Endothelial cell of umbilical vein (primary cell): ENCODE measurements at regions not wholly inside any gene's neighbourhood (a gene's known extent, or its start where the extent isn't known, plus 50 kb on each side); places are given as distances from the start of the nearest gene placed in this dataset.

Source experiments
- BruUV-seq: library from RNA; stranded (reverse); fragments of 400-500 nt; replicated peaks from 2 replicates; lab custom pipeline; 2021; lab: Mats Ljungman, UMichigan
- CTCF ChIA-PET: fragments of 300-600, 350-600 bp; sonication (Branson Sonifier 250); formaldehyde crosslinking; loops from one replicate; lab custom pipeline; 2021; ENCODE audit warnings: antibody characterized with exemption, inconsistent platforms; lab: Charles Lee
- POLR2A ChIA-PET: fragments of 300-600, 350-600 bp; sonication (Branson Sonifier 250); formaldehyde crosslinking; loops from one replicate; lab custom pipeline; 2021; ENCODE audit warnings: antibody characterized with exemption, inconsistent platforms; lab: Charles Lee
- DNase-seq: peaks from one replicate; pipeline ENCODE4 v3.0.0-alpha.2; 2011; ENCODE audit warnings: low read depth, low spot score
- FAIRE-seq: peaks from 2 replicates; lab custom pipeline; 2011; peaks lifted over from hg19 to GRCh38; lab: Jason Lieb, UNC
- H2AFZ ChIP-seq: 2 replicates; pipeline ENCODE4 v1.6.0; 2012; ENCODE audit warnings: low read depth, low read length, control low read depth, inconsistent platforms
- H3K27ac ChIP-seq: 2 replicates; pipeline ENCODE4 v1.5.1; 2011; ENCODE audit warnings: low read depth, mild to moderate bottlenecking, control low read depth, low read length, moderate library complexity; ENCODE audit not compliant: insufficient read depth
- H3K27me3 ChIP-seq, 2 experiments: 2 replicates each; pipeline versions ENCODE4 v1.6.0 to v1.6.1; 2011; ENCODE audit warnings: low read length in 2 of 2, mixed read lengths in 1 of 2; ENCODE audit not compliant: control insufficient read depth in 2 of 2, insufficient read depth in 2 of 2
- H3K36me3 ChIP-seq, 2 experiments: 2 replicates in 1 of 2; 3 replicates in 1 of 2; pipeline ENCODE4 v1.5.1; 2011; ENCODE audit warnings: low read length in 2 of 2, mild to moderate bottlenecking in 1 of 2, moderate library complexity in 1 of 2; ENCODE audit not compliant: control insufficient read depth in 2 of 2, insufficient read depth in 2 of 2; ENCODE audit errors: extremely low read depth in 1 of 2
- H3K4me1 ChIP-seq: 3 replicates; pipeline ENCODE4 v1.5.1; 2011; ENCODE audit warnings: mild to moderate bottlenecking, low read length; ENCODE audit not compliant: control insufficient read depth, insufficient read depth; ENCODE audit errors: extremely low read depth
- H3K4me2 ChIP-seq: 2 replicates; pipeline ENCODE4 v1.6.1; 2011; ENCODE audit warnings: low read length, control low read depth, mixed read lengths; ENCODE audit not compliant: insufficient read depth
- H3K4me3 ChIP-seq, 3 experiments: fragments of 200-600 bp in 1 of 3; sonication (generic), shearing (Covaris generic) in 1 of 3; replicated peaks in 1 of 3; 2 replicates each; pipeline ENCODE4 v1.5.1; 2011 to 2016; ENCODE audit warnings: control low read depth in 3 of 3, low read length in 3 of 3, mild to moderate bottlenecking in 2 of 3, inconsistent platforms in 1 of 3, low read depth in 1 of 3, moderate library complexity in 1 of 3; ENCODE audit not compliant: insufficient read depth in 1 of 3
- H3K79me2 ChIP-seq: 2 replicates; pipeline ENCODE4 v1.6.0; 2012; ENCODE audit warnings: low read length, inconsistent platforms; ENCODE audit not compliant: control insufficient read depth, insufficient read depth
- H3K9ac ChIP-seq: replicated peaks from 2 replicates; pipeline ENCODE3; 2011; ENCODE audit warnings: low read length, control low read depth; ENCODE audit not compliant: insufficient read depth; ENCODE audit errors: extremely low read depth
- H3K9me1 ChIP-seq: replicated peaks from 3 replicates; pipeline ENCODE4 v1.6.0; 2011; ENCODE audit warnings: mild to moderate bottlenecking, low read length; ENCODE audit not compliant: control insufficient read depth, insufficient read depth; ENCODE audit errors: extremely low read depth
- H3K9me3 ChIP-seq: replicated peaks from 2 replicates; pipeline ENCODE4 v1.5.1; 2012; ENCODE audit warnings: low read length, inconsistent platforms; ENCODE audit not compliant: control insufficient read depth, insufficient read depth
- H4K20me1 ChIP-seq: replicated peaks from 2 replicates; pipeline ENCODE3; 2011; ENCODE audit warnings: mild to moderate bottlenecking, low read length; ENCODE audit not compliant: control insufficient read depth, insufficient read depth; ENCODE audit errors: extremely low read depth
- CTCF ChIP-seq, 2 donors: IDR thresholded peaks; 1 replicate in 1 of 2; 2 replicates in 1 of 2; pipeline ENCODE4 v1.5.1; 2011; ENCODE audit warnings: low read length in 2 of 2, mild to moderate bottlenecking in 2 of 2, moderate library complexity in 2 of 2, control low read depth in 1 of 2, inconsistent platforms in 1 of 2, low read depth in 1 of 2; ENCODE audit not compliant: insufficient read depth in 1 of 2; ENCODE audit errors: extremely low read depth in 1 of 2
- FOS ChIP-seq: IDR thresholded peaks from 2 replicates; pipeline ENCODE4 v1.6.1; 2011; ENCODE audit warnings: mild to moderate bottlenecking, low read length, moderate library complexity, borderline replicate concordance; ENCODE audit not compliant: insufficient read depth
- GATA2 ChIP-seq: IDR thresholded peaks from 2 replicates; pipeline ENCODE4 v1.7.0; 2011; ENCODE audit warnings: low read depth, mild to moderate bottlenecking, moderate library complexity, mixed read lengths, low read length; ENCODE audit not compliant: insufficient read length, insufficient read depth
- JUN ChIP-seq: IDR thresholded peaks from 2 replicates; pipeline ENCODE4 v1.6.1; 2011; ENCODE audit warnings: borderline replicate concordance, low read depth; ENCODE audit not compliant: insufficient read length, insufficient read depth
- MAX ChIP-seq: IDR thresholded peaks from 2 replicates; pipeline ENCODE4 v1.6.1; 2011; ENCODE audit not compliant: insufficient read depth, insufficient read length
- MYC ChIP-seq: IDR thresholded peaks from one replicate; pipeline ENCODE4 v1.6.1; 2011; ENCODE audit warnings: mild to moderate bottlenecking, low read depth, low read length
- POLR2A ChIP-seq: IDR thresholded peaks from 2 replicates; pipeline ENCODE4 v1.6.1; 2012; ENCODE audit warnings: low read depth, mild to moderate bottlenecking, control low read depth, low read length
- POLR2AphosphoS5 ChIP-seq: IDR thresholded peaks from 2 replicates; pipeline ENCODE4 v1.6.1; 2012; ENCODE audit warnings: low read depth, mild to moderate bottlenecking, control low read depth, low read length, moderate library complexity; ENCODE audit not compliant: insufficient read depth
- dilution Hi-C: fragments of 300-500 bp; cut with MboI; formaldehyde crosslinking; loops from one replicate; pipeline ENCODE4 v1.15.0; 2019; ENCODE audit warnings: low sequenced_read_pairs; ENCODE audit not compliant: extremely low pct_ligation_motif_present
- intact Hi-C: fragments of 100-400 bp; cut with micrococcal nuclease; formaldehyde crosslinking; loops from one replicate; pipeline ENCODE4 v1.10.0; 2022

DNA sequence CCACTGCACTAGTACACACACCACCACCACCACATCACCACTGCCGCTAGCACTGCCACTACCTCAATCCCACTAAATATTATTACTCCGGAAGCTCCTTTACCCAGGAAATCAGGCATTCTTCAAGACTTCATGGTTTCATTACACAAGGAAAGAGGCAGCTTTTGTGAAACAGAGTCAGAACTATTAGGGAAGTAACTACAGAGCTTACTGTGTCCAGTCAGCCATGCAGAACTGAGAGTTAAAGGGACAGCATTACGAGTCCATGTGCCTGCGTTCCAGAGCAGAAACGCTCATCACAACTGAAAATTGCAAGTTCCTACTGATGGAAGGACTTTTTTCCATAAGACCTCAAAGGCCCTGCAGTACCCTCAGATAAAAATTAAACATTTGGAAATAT lies 103.2 kb upstream of the FRG1 start:
- no peak overlapping the region for H3K4me2 ChIP-seq
- no peaks in the 10 kb centered on the region for H3K27me3 ChIP-seq
- H3K4me3 ChIP-seq = no peak overlapping the region
- DNase-seq (no peak), FAIRE-seq (no peak)
- ChIA-PET CTCF (no interaction called here), POLR2A (no interaction called here)
- peaks cover 2% of the 10 kb centered on the region for H3K9me3 ChIP-seq
- no peak overlapping the region for H3K27ac ChIP-seq
- no TSS peak for BruUV-seq
- dilution Hi-C loops (no loop called here), intact Hi-C loops (no loop called here)
- H2AFZ ChIP-seq = no peak overlapping the region
- H3K4me1 ChIP-seq = no peaks in the 10 kb centered on the region
- H4K20me1 ChIP-seq = no peaks in the 10 kb centered on the region
- TF ChIP-seq POLR2AphosphoS5 (no peak), CTCF (IDR thresholded peaks at IDR 0.05; ENCODE audit: extremely low read depth in 1 of 2, insufficient read depth in 1 of 2, low read depth in 1 of 2, low read length in 2 of 2) (no peak), FOS (no peak), POLR2A (no peak), JUN (no peak), MYC (no peak), MAX (no peak), GATA2 (no peak)
- H3K79me2 ChIP-seq = no peaks in the 10 kb centered on the region
- no peaks in the 10 kb centered on the region for H3K9me1 ChIP-seq
- no peaks in the 10 kb centered on the region for H3K36me3 ChIP-seq
- no peak overlapping the region for H3K9ac ChIP-seq
